Ovary (tissue), 7 donors: ENCODE measurements at regions not wholly inside any gene's neighbourhood (a gene's known extent, or its start where the extent isn't known, plus 50 kb on each side); places are given as distances from the start of the nearest gene placed in this dataset.

Experiments used
- DNase-seq, 5 donors: peaks; one replicate each; pipeline ENCODE4 v3.0.0-alpha.2; 2019 to 2020
- H3K27ac ChIP-seq, 2 donors: fragments of 200-600 bp; one replicate each; pipeline versions ENCODE4 v1.5.1 to v1.8.0; 2019 to 2022
- H3K27me3 ChIP-seq: fragments of 200-600 bp; one replicate; pipeline ENCODE4 v1.8.0; 2022
- H3K36me3 ChIP-seq: fragments of 200-600 bp; sonication (generic); one replicate; pipeline ENCODE4 v1.5.1; 2019
- H3K4me1 ChIP-seq: one replicate; pipeline ENCODE4 v1.8.1; 2013; ENCODE audit warnings: mild to moderate bottlenecking, moderate library complexity; ENCODE audit not compliant: insufficient read depth
- H3K4me3 ChIP-seq: fragments of 200-600 bp; sonication (generic); one replicate; pipeline ENCODE4 v1.5.1; 2017
- H3K9me3 ChIP-seq, 2 donors: fragments of 200-600 bp in 1 of 2; sonication (generic) in 1 of 2; one replicate each; pipeline versions ENCODE4 v1.5.1 to v1.8.1; 2013 to 2019; ENCODE audit warnings: mild to moderate bottlenecking in 1 of 2, moderate library complexity in 1 of 2
- CTCF ChIP-seq, 3 donors: fragments of 450-650 bp in 2 of 3; fragments of 200-600 bp in 1 of 3; IDR thresholded peaks; one replicate each; pipeline versions ENCODE4 v1.5.1 to v1.8.0; 2016 to 2022; ENCODE audit warnings: antibody characterized with exemption in 3 of 3, mild to moderate bottlenecking in 1 of 3
- EP300 ChIP-seq: sonication (generic); formaldehyde crosslinking; IDR thresholded peaks from one replicate; pipeline ENCODE4 v1.6.1; 2017; ENCODE audit warnings: antibody characterized with exemption
- POLR2A ChIP-seq: fragments of 450-650 bp; IDR thresholded peaks from one replicate; pipeline ENCODE4 v1.6.1; 2017; ENCODE audit warnings: antibody characterized with exemption, mild to moderate bottlenecking, moderate library complexity
- WGBS, 3 donors: extraction: QIAGEN DNeasy Blood & Tissue Kit in 1 of 3; methylation state at CpG; one replicate each; pipeline versions ENCODE4 v1.1.5 to v1.1.7; 2013 to 2017; 5-methylcytosine and 5-hydroxymethylcytosine counted together
- intact Hi-C, 4 donors: fragments of 100-400 bp; cut with DNase I; formaldehyde crosslinking; loops; one replicate each; pipeline versions ENCODE4 v1.11.0 to v1.15.1; 2022 to 2023
- donor health status: DM: no; HTN: no; CAD: no; lungs with moderate emphysema.
- donor health status: DM: no; HTN: no; CAD: no.
- donor health status: Bipolar disorder and iron deficiency.
- donor health status: DM: no; HTN: no; CAD: no.
- donor health status: DM: yes; HTN: yes; CAD: no.

- no peak for DNase-seq
- no peak for TF ChIP-seq EP300
- TF ChIP-seq POLR2A, result no peak
- TF ChIP-seq CTCF (IDR thresholded peaks at IDR 0.05), result no peak
- Histone ChIP-seq H3K4me3 (no peak overlapping the region), H3K36me3 (no peaks in the 10 kb centered on the region), H3K27me3 (no peaks in the 10 kb centered on the region), H3K9me3 (no peaks in the 10 kb centered on the region), H3K4me1 (no peaks in the 10 kb centered on the region), H3K27ac (no peak overlapping the region)
- 85 to 92% (median 90%) methylated on average over 4 of the region's 4 CpGs for WGBS, 3 donors
- intact Hi-C loops, result no loop called here
These were observed 182.6 kb upstream of the ESRRG start for GRCh38 chr1:216905781-216906180.

DNA sequence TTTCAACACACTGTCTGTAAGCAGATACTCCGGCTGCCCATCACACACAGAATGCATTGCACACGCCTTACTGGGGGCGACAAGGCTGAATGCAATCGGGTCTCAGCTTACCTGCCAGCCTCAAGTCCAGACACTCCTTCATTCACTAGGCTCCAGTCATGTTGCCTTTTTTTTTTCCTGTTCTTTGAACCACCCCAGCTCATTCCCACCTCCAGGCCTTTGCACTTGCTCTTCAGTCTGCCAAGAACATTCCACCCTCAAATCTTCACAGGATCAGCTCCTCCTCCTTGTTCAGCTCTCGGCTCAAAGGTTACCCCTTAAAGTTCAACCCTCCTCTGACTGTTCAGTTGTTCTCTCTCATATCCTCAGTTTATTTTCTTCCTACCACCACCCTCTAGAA is 181.9 kb upstream of the ESRRG start:
- 86 to 90% (median 86%) methylated on average over 5 of the region's 5 CpGs for WGBS, 3 donors
- Histone ChIP-seq H3K36me3 (no peaks in the 10 kb centered on the region), H3K27ac (no peak overlapping the region), H3K4me3 (no peak overlapping the region), H3K27me3 (no peaks in the 10 kb centered on the region), H3K9me3 (no peaks in the 10 kb centered on the region), H3K4me1 (no peaks in the 10 kb centered on the region)
- DNase-seq, result no peak
- intact Hi-C loops, result no loop called here
- TF ChIP-seq EP300, result no peak
- TF ChIP-seq CTCF (IDR thresholded peaks at IDR 0.05), result no peak
- TF ChIP-seq POLR2A, result no peak

DNA sequence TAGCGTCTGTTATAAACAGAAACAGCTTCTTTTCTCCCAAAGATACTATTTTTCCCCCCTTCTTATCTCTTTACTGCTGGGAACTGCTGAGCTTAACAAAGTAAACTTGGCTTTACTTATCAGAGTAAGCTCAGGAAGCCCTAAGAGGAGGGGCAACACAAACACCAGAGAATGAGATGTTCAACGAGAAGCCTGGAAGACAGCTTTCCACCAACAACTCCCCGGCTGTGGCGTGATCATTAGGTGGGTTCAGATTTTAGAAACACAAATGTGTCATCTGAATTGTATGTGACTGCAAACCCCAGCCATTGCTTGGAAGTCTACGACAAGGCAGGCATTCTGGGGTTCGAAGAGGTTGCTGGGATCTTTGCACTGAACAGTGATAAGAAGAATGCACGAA is 181.2 kb upstream of the ESRRG start:
- WGBS, 3 donors, result 10 to 34% (median 16%) methylated on average over 7 of the region's 7 CpGs
- no peak for TF ChIP-seq POLR2A
- TF ChIP-seq CTCF (IDR thresholded peaks at IDR 0.05), result no peak
- TF ChIP-seq EP300, result no peak
- H3K4me3 ChIP-seq, result no peak overlapping the region
- no peaks in the 10 kb centered on the region for H3K9me3 ChIP-seq
- H3K27ac ChIP-seq, result no peak overlapping the region
- intact Hi-C loops, result no loop called here
- no peaks in the 10 kb centered on the region for H3K4me1 ChIP-seq
- no peaks in the 10 kb centered on the region for H3K36me3 ChIP-seq
- no peaks in the 10 kb centered on the region for H3K27me3 ChIP-seq
- no peak for DNase-seq

DNA sequence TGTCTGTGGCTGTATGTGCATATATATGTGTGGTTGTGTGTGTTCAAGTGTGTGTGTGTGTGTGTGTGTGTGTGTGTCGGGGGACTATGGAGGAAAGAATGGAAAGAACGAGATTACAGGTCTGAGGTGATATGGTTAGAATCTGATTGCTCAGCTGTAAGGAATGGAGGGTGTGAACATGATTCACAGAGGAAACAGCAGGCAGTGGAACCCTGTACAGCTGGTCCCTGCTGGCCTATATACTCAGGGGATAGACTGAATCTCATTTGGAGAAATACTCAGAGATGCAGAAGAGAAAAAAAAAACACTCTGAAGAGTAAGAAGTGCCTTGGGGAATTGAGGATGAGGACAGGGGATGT is 180.1 kb upstream of the ESRRG start:
- Histone ChIP-seq H3K27me3 (no peaks in the 10 kb centered on the region), H3K4me1 (no peaks in the 10 kb centered on the region), H3K36me3 (no peaks in the 10 kb centered on the region), H3K4me3 (no peak overlapping the region), H3K9me3 (no peaks in the 10 kb centered on the region), H3K27ac (no peak overlapping the region)
- no peak for DNase-seq
- TF ChIP-seq POLR2A (no peak), CTCF (IDR thresholded peaks at IDR 0.05) (no peak), EP300 (no peak)
- WGBS, 3 donors, result 30 to 59% (median 55%) methylated on average over 2 of the region's 2 CpGs
- intact Hi-C loops, result no loop called here
